Activated T-cell treated with anti-CD3 and anti-CD28 coated beads for 48 hours (primary cell): ENCODE measurements at regions not wholly inside any gene's neighbourhood (a gene's known extent, or its start where the extent isn't known, plus 50 kb on each side); places are given as distances from the start of the nearest gene placed in this dataset.

Source experiments
- DNase-seq: peaks from one replicate; pipeline ENCODE4 v3.0.0-alpha.2; 2020; ENCODE audit warnings: low read depth

DNA sequence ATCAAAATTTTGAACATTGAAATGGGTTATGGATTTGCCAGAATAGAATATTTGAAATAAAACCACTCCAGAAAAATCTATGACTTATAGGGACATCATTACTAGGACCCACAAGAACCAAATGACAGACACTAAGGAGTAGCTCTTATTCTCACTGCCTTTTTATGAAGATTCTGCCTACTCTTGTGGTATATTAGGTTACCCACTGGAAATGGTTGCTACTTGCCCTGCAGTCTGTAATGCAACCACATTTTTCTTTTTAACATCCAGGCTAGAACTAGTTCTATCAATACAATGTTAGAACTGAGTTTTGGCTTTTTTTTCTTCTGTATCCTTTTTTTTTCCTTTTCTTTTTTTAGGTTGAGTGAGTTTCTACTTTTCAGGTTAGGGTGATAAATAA is 158.9 kb downstream of the PPP1R2C start:
- DNase-seq = no peak

GRCh38 chrX:42616981-42617380 is 161.0 kb downstream of the PPP1R2C start:
- no peak for DNase-seq

- no peak for DNase-seq
These were observed 162.8 kb downstream of the PPP1R2C start for GRCh38 chrX:42615161-42615563.

DNA sequence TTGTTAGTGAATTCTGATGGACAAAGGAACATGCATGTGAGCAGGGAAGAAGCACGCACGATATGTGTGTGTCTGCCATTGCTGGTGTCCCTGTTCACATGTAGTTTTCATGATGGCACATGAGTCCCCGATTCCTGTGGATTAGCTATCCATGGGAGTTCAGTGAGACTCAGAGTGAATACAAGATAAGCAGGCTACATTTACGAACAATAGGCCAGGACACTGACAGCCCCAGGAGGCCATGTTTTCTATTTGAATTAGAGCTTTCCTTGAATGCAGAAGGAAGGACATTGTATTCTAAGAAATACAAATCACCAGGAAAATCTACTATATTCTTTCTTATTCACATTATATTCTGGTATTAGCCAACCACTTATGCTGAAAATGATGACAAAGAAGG is 171.4 kb downstream of the PPP1R2C start:
- no peak for DNase-seq

DNA sequence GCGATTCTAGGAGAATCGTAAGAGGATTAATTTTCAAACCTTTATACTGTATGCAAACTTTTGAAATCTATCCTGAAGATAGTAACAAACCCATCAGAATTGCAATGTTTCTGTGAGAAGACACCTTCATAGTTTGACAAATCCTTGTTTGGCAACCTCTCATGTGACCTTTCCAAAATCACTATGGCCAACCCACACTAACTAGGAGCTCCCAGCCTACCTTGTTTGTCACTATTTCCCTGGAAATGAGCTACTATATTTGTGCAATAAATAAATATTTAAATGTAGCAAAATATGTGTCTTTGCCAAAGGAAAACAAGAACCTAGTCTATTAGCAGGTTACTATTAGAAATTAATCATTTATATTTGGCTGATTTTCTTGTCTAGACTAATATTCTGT is 173.7 kb downstream of the PPP1R2C start:
- no peak for DNase-seq

DNA sequence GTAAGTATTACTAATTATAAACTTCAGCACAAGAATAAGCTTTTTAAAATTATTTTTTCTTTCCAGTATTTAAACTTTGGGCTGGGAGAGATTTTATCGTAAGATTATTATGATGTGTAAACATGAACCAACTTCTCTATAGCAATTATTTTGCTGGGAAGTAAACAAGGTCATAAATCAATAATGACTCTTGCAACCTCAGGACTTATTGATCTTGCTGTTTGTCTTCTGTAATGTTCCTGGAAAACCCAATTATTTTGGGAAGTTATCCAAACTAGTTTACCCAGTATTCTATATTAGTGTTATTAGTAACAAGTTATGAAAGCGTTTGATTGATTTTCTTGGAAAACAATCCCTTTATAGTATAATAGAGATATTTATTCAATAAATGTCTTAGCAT is 174.9 kb downstream of the PPP1R2C start:
- no peak for DNase-seq

DNA sequence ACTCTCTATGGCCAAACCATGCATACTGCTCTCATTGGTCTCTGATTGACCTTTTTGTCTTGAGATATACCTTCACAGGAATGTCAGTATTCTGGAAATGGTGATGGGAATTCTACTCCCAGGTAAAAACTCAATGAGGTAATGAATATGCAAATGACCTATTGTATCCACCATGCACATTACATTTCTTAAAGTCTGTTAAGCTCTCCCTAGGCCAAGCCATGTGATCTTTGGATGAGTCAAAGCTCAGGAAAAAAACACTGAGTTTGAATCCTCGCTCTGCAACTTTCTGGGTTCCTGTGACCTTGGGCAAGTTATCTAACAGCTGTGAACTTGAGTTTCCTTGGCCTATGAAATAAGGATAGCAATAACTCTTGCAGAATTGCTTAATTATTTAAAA is 175.4 kb downstream of the PPP1R2C start:
- no peak for DNase-seq

DNA sequence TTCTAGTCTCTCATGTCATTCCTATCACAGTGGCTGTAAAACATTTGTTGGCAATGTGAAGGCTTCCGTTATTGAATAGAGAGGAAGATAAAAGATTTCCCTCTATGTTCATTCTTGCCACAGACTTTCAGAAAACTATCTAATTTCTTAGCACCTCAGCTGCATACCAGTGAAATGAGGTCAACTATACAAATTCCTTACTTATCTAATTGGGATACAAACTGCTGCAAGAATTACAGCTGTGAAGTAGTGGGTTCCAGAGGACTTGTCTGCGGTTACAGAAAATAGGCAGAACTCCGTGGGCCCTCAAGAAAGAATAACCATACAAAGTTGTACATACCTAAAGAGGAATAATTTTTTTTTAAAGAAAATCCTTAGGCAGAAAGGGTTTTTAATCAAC is 175.8 kb downstream of the PPP1R2C start:
- DNase-seq = no peak

DNA sequence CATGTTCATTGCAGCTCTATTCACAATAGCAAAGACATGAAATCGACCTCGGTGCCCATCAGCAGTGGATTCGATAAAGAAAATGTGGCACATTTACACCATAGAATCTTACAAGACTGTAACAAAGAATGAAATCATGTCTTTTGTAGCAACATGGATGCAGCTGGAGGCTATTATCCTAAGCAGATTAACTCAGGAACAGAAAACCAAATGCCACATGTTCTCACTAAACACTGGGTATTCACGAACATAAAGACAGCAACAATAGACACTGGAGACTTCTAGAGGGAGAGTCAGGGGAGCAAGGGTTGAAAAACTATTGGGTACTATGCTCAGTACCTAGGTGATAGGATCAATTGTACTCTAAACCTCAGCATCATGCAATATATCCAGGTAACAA is 180.5 kb downstream of the PPP1R2C start:
- DNase-seq = no peak

GRCh38 chrX:42585842-42586621 is 191.9 kb downstream of the PPP1R2C start:
- no peak for DNase-seq

DNA sequence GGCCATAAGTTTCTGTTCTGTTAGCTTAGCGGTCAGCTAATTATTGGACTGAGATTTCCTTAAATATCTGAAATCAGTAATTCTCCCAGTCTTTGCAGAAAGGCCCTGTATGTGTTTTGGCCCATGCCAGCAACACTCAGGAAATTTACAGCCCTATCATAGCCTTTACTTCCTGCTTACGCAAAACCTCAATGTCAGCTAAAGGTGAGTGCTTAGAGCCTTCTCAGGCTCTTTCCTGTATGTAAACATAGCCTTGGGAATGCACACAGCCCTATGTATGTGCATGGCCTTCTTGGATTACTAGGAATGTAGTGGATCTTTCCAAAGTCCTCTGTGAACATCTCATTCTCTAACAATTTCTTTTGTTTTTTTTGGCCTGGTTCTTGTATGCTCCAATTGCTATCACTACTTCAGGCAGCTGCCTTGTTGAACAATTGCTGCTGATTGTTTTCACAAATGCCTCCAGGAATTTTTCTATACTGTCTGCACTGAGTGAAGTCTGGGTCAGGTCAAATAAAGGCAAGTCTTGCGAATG is 200.0 kb downstream of the PPP1R2C start:
- DNase-seq = no peak

GRCh38 chrX:42567268-42567667 is 210.7 kb downstream of the PPP1R2C start:
- DNase-seq = no peak

DNA sequence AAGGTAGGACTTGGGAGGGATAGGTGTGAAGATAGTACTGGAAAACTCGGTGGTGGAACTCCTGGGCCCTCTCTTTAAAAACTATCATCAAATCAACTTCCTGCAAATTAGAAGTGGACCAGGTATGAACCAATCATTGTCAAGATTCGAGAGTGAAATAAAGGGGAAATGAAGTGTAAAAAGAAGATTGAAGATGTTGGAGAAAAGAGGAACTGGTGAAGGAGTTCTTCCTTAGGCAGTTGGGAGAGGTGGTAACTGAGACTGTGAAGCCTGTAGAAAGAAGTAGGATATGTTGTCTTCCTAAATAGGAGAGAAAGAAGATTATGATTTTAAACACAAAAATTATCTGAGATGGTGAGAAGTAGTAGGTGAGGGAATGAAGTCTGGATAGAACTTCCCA is 212.2 kb downstream of the PPP1R2C start:
- DNase-seq = no peak

DNA sequence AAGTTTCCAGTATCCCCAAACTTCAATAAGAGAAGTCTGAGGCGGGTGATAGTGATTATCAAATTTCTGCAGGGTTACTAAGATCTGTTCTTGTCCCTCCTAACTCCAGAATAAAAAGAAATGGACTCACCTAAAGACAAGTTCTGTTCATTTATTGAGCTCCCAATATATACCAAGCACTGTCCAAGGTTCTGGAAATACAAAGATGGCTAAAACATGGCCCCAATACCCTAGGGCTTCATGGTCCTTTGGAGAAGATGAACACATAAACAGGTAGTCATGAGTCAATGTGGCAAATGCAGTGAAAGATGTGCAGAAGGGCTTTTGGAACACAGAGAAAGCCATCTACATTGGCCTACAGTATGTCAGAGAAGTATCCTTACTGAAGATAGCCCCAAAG is 231.2 kb downstream of the PPP1R2C start:
- DNase-seq = no peak

DNA sequence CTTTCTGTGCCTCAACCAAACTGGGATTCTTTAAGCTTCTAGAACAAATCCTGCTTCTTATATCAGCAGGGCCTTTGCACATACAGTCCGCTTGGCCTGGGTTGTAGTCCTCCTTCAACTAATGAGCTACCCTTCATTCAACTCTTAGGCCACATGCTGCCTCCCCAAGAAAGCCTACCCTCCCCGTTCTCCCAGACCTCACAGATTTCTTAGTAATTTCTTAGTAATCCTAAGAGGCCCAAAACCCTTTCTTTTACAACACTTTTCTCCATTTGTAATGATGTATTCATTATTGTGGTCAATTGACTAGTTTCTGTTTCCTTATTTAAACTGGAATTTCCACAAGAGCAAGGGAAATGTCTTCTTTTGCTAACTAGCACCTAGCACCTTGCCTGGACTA is 233.1 kb downstream of the PPP1R2C start:
- DNase-seq = no peak

DNA sequence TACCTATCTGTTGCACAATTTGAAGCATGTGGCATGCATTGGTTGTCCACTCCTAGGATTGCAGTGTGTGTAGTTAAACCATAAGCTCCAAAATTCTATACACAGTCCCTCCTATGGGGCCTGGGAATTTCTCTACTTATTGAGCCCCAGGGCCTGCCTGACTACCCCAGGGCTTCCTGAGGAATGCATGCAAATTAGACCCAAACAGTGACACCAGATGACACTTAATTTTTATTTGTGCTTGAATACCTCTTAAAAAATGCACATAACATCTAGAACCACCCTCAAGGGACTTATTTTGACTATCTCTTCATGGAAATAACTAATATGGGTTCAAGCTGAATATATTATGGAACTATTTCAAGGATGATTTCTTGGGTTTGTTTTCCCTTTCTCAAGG is 236.4 kb downstream of the PPP1R2C start:
- DNase-seq = no peak

GRCh38 chrX:42540146-42540545 is 237.8 kb downstream of the PPP1R2C start:
- no peak for DNase-seq

GRCh38 chrX:42538405-42538804 is 239.6 kb downstream of the PPP1R2C start:
- no peak for DNase-seq

DNA sequence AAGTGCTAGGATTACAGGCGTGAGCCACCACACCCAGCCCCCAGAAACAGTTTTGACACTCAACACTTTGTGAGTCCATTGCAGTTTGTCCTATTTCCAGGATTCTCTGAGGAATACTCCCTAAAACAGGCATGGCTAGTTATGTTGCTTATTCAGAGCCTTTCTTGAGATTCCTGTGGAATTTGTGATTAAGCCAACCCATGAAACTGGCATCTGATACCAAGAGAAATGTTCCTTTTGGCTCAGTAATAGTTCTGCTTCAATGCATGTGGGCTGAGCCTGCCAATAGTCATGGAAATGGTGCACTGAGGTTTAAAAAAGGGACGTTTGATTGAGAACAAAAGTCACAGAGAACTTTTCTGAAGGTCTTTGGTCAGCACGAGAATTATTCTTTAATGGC is 241.7 kb downstream of the PPP1R2C start:
- DNase-seq = no peak

DNA sequence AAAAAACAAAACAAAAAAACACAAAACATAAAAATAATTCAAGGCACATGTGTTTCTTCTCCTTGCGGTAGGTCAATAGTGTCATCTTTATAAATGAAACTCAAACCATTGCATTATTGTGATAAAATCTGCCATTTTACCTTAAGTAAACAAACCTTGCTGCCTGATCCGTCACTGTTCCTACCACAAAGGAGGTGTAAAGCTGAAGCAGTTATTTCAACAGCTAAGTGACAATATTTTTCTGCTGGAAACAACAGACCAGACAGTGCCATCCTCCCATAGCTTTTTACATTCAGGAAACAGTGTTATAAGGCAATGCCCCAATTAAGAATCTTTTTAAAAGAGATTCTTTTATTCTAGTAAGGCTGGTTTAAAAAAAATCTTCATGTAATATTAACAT is 242.7 kb downstream of the PPP1R2C start:
- no peak for DNase-seq

GRCh38 chrX:42533761-42534160 is 244.2 kb downstream of the PPP1R2C start:
- no peak for DNase-seq

DNA sequence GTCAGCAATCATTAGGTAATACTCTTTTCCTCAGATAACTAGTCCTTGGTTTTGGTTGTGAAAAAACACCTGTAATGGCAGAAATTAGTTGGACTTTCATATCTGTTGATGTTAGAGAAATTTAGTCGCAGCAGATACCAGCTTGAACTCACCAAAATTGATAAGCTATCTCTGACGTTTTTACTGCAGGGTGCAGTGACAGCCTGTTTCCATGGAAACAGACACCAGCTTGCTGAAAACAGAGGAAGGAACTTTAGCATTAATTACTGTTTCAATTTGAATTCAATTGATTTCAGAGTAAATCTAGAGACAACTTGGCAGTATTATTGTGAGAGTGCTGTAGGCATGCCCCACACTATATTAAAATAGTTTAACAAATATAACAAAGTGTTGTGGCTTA is 246.5 kb downstream of the PPP1R2C start:
- no peak for DNase-seq

DNA sequence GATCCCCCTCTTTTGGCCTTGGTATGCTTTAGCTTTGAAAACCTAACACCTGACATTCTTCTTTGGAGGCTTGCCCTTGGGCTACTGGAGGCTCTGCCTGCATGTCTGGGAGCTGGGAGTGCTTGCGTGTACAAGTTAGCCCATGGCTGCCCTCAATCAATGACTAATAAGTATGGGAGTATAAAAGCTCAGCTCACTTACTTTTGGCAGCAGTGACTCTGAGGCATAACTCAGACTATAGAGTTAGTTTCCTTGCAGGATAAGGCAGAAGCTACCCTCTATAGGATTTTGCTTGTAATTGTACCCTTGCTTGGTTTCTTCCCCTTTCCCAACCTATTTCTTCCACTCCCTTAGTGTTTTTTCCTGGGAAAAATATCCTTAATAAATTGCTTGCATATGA is 247.9 kb downstream of the PPP1R2C start:
- no peak for DNase-seq

DNA sequence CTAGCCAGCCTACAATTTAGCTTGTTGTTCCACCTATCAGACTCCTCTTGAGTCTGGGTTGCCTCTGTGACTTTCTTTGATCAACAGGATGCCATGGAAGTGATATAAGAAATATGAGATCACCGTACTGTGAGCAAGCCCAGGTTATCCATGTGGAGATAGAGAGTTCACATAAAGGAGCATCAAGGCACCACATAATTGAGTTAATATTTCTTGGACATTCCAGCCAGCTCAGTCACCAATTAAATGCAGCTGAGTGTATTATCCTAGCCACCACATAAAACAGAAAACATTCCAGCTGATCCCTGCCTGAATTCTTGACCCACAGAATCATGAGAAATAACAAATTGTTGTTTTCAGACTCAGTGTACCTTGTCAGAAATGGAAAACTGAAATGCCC is 253.6 kb downstream of the PPP1R2C start:
- no peak for DNase-seq
